EH (cell line): ENCODE measurements at regions not wholly inside any gene's neighbourhood (a gene's known extent, or its start where the extent isn't known, plus 50 kb on each side); places are given as distances from the start of the nearest gene placed in this dataset.
"Not testable (repeated sequence)": the region's sequence is repeated elsewhere in the genome, so short reads cannot be mapped to it uniquely, and the experiment has no call there.

ENCODE experiments used
- DNase-seq: peaks from one replicate; pipeline ENCODE4 v3.0.0-alpha.2; 2015; ENCODE audit warnings: low read depth

- no peak for DNase-seq
Measured at GRCh38 chr12:89289720-89290119, 62.6 kb downstream of the DUSP6 start.

DNA sequence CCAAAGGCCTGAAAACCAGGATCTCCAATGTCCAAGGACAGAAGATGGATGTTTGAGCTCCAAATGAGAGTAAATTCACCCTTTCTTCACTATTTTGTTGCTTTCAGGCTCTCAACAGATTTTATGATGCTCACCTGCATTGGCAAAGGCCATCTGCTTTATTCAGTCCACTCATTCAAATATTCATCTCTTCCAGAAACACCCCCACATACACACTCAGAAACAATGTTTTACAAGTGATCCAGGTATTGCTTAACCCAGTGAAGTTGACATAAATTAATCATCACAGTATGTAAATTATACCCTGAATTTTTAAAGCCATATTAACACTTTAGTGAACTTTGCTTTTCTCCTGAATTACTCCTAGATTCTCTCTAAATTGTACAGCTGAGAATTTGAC lies 63.3 kb downstream of the DUSP6 start:
- no peak for DNase-seq

DNA sequence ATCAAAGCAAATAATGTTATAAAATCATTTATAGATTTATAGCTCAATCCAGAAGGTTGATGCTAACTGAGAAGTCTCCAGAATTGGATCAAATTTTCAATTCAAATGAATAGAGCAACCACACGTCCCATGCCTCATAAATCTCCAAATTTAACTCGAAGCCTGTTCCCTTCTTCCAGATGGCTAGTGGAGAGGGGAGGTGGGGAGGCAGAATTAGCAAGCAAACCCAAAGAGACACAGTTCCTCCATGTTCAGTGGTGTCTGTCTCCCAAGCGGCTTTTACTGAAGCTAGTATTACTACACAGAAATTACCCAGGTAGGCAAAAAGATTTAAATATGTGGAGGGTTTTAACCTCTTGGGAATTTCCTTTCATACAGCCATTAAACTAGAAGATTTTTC lies 65.8 kb downstream of the DUSP6 start:
- DNase-seq: no peak

GRCh38 chr12:89281539-89281867 lies 70.8 kb downstream of the DUSP6 start:
- DNase-seq: no peak

DNA sequence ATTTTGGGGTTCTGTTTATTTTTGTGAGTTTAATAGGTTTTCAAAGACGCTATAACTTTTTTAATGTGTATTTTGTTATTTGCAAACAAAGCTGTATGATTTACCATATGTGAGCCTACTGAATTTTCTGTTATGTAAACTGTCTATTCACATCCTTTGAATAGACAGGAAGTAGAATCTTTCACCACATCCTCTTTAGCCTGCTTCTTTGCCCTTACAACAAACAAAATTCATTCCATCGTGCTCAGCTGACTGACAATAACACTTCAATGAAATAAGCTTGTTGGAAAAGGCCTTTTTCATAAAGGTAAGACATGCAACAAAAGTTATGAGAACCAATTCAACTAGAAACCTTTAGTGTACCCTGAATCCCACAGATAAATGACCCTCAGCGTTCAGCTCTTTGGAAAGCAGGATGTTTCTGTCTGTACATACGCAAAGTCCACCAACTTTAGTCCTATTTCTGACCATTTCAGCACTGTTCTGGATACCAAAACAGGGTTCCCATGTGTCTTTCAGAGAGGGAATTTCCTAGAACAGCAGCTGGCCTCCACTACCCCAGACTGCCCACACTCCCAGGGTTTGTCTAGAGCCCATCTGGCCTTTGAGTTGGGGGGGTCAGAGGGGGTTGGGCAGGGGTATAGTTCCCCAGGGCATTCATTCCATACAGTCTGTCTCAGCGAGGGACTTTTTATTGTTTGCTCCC lies 71.3 kb downstream of the DUSP6 start:
- DNase-seq: peak; percentile 39

DNA sequence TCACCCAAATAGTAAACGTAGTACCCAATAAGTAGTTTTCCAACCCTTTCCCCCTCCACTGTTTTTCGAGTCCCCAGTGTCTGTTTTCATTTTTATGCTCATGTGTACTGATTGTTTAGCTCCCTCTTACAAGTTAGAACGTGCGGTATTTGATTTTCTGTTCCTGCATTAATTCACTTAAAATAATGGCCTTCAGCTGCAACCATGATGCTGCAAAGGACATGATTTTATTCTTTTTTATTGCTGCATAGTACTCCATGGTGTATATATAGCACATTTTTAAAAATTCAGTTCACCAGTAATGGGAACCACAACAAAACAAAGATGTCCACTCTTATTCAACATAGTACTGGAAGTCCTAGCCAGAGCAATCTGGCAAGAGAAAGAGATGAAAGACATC lies 72.8 kb downstream of the DUSP6 start:
- no peak for DNase-seq

- DNase-seq: no peak
Measured at GRCh38 chr12:89278862-89279261, 73.4 kb downstream of the DUSP6 start.

DNA sequence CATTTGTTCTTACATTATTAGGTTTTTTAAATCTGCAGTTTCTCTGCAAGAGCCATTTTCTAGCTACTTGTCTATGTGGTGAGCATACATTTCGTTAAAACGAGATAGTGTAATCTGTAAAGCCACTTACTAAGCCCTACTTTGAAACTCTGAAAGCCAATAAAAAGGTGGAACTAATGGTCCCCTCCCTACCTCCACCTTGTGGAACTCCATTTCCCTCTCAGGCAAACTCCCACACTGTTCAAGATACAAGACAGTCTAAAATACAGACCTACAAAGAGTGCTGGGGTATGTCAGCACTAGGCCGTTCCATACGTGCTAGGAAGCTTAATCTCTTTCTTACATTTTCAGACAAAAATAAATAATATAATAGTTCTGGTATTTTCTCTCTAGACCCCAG lies 74.1 kb downstream of the DUSP6 start:
- no peak for DNase-seq

- DNase-seq: no peak
Measured at GRCh38 chr12:89276860-89277259, 75.4 kb downstream of the DUSP6 start.

GRCh38 chr12:89273525-89273924 lies 78.8 kb downstream of the DUSP6 start:
- no peak for DNase-seq

GRCh38 chr12:89270548-89270947 lies 81.8 kb downstream of the DUSP6 start:
- DNase-seq: no peak

- no peak for DNase-seq
Measured at GRCh38 chr12:89269174-89269573, 83.1 kb downstream of the DUSP6 start.

- DNase-seq: peak; percentile 13
Measured at GRCh38 chr12:89267404-89267803, 84.9 kb downstream of the DUSP6 start.

DNA sequence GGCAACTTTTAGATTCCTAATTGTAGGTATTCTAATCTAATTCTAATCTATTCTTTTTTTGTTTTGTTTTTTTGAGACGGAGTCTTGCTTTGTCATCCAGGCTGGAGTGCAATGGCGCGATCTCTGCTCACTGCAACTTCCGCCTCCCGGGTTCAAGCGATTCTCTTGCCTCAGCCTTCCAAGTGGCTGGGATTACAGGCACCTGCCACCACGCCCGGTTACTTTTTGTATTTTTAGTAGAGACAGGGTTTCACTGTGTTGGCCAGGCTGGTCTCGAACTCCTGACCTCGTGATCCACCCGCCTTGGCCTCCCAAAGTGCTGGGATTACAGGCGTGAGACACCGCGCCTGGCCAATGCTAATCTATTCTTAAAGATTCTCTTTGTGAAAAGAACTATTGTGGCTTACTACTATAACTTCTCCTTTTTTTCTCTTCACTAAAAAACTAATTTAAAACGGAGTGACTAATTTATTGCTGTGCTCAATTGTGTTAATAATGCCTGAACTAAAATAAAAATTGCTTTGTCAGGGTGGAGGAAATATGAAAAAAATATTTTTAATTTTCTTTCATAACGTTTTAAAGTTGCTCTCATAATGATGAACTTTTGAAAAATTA lies 85.6 kb downstream of the DUSP6 start:
- not testable (repeated sequence) for DNase-seq

- no peak for DNase-seq
Measured at GRCh38 chr12:89264837-89265236, 87.5 kb downstream of the DUSP6 start.

DNA sequence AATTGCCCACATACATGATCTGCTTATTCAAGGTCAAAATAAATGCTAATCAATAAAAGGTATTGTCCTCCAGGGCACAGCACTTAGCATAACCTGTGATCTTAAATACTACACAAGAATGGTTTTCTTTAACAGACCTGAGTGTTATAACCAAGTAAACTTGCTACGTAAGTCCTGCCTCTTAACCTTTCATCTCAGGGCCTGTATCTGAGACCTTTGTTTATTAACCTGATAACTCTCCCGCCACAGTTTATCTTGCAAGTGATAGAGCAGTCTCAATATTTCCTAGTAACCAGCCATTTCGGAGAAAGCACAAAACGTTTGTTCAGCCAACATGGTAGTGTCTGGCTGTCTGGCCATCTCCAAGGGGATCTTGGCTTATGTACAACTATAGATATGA lies 88.4 kb downstream of the DUSP6 start:
- no peak for DNase-seq

DNA sequence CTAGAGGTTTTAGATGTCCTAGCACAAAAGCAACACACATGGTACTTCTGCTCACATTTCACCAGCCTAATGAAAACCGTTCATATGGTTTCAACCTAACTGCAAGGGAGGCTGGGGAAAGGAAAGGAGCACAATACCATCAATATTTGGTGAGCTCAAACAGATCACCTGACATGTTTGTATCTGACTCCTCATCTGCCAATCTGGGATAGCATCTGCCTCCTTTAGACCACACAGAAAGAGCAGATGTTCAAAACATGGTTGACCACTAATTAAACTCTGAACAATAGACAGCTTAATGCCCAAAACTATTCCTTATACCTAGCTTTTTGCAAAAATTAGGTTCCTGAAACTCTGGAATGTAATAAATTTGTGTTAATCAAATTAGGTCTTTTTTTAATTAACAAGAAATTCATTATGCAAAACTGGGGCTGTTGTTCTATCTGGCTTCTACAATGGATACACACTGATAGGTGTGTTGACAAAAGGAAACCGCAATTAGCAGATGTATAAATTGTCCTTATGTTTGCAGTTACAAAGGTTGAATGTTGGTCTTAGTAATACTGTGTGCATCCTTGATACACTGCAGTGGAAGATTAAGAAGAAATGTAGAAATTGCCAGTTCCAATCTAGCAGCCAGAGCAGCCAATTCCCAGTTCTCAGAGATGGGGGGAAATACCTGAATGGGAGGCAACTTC lies 89.3 kb downstream of the DUSP6 start:
- no peak for DNase-seq

- no peak for DNase-seq
Measured at GRCh38 chr12:89261982-89262381, 90.3 kb downstream of the DUSP6 start.

- no peak for DNase-seq
Measured at GRCh38 chr12:89260841-89261637, 91.3 kb downstream of the DUSP6 start.

DNA sequence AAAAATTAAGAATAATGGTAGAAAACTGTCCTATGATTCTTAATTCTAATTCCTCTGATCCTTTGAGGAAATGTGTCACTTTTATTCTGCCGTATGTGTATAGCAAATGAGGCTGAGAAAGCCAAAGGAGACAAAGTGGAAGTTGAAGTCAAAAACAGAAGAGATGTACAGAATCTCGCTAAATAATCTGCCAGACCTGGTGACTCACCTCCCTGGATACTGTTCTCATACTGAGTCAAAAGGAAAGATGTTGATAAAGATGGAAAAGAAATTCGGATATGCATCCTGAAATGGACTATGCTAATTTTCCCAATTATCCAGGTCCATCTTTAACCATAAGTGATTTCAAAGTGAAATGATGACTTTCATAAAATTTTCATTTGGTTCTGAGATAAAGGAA lies 92.5 kb downstream of the DUSP6 start:
- DNase-seq: peak; percentile 14

GRCh38 chr12:89258240-89258969 lies 93.9 kb downstream of the DUSP6 start:
- no peak for DNase-seq

DNA sequence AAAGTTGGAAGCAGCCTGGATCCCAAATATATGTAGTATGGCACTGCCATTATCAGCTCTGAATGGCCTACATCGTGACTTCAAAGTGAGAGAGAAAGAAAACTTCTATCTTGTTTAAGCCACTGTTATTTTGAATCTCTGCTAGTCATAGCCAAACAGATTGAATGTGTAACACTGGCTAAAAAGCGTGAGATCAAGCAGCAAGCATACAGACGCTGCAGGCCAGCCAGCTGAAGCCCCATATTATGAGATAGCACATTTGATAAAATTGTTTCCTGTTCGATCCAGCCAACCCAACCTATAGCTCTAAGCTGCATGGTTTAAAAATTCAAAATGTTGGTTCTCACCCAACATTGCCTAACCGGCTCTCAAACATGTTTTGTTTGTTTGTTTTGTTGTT lies 95.0 kb downstream of the DUSP6 start:
- DNase-seq: no peak
